SK-N-SH (cell line): ENCODE measurements at regions not wholly inside any gene's neighbourhood (a gene's known extent, or its start where the extent isn't known, plus 50 kb on each side); places are given as distances from the start of the nearest gene placed in this dataset.

ENCODE experiments used
- CTCF ChIA-PET: fragments of 300-600, 350-600 bp; formaldehyde crosslinking; extraction: SDS; loops from one replicate; lab custom pipeline; 2021; lab: Yijun Ruan, JAX
- POLR2A ChIA-PET: fragments of 350-600 bp; sonication (Branson Sonifier 250); formaldehyde crosslinking; extraction: SDS; loops from one replicate; lab custom pipeline; 2020; ENCODE audit warnings: antibody characterized with exemption, inconsistent platforms; lab: Yijun Ruan, JAX
- DNase-seq: peaks from one replicate; pipeline ENCODE4 v3.0.0; 2012
- H2AFZ ChIP-seq: fragments of 200-600 bp; sonication (generic); 2 replicates; pipeline ENCODE4 v1.8.1; 2016; ENCODE audit warnings: antibody characterized with exemption, mild to moderate bottlenecking, low read depth
- H3F3A ChIP-seq: fragments of 200-600 bp; sonication (generic); replicated peaks from 2 replicates; pipeline ENCODE3; 2016; ENCODE audit warnings: antibody characterized with exemption, mild to moderate bottlenecking; ENCODE audit not compliant: insufficient read depth
- H3K27ac ChIP-seq, 2 experiments: fragments of 200-500 bp in 1 of 2; fragments of 200-600 bp in 1 of 2; sonication (Bioruptor generic) in 1 of 2; sonication (generic), shearing (Covaris generic) in 1 of 2; 2 replicates each; pipeline versions ENCODE4 v1.5.1 to v1.6.1; 2014 to 2016; ENCODE audit warnings: low read depth in 2 of 2, inconsistent platforms in 1 of 2, low read length in 1 of 2, mild to moderate bottlenecking in 1 of 2, mixed read lengths in 1 of 2
- H3K27me3 ChIP-seq: fragments of 200-600 bp; sonication (generic), shearing (Covaris generic); 2 replicates; pipeline ENCODE4 v1.6.1; 2016; ENCODE audit warnings: mixed run types; ENCODE audit not compliant: insufficient read depth
- H3K36me3 ChIP-seq, 2 experiments: fragments of 200-500 bp in 1 of 2; fragments of 200-600 bp in 1 of 2; sonication (Bioruptor generic) in 1 of 2; sonication (generic) in 1 of 2; replicated peaks in 1 of 2; 2 replicates each; pipeline versions ENCODE3 to v1.5.1; 2014 to 2016; ENCODE audit warnings: low read length in 1 of 2, mild to moderate bottlenecking in 1 of 2; ENCODE audit not compliant: insufficient read depth in 2 of 2, control insufficient read depth in 1 of 2
- H3K4me1 ChIP-seq, 2 experiments: fragments of 200-500 bp in 1 of 2; fragments of 200-600 bp in 1 of 2; sonication (Bioruptor generic) in 1 of 2; sonication (generic), shearing (Covaris generic) in 1 of 2; 2 replicates each; pipeline versions ENCODE4 v1.5.1 to v1.6.1; 2014 to 2016; ENCODE audit warnings: low read depth in 1 of 2, low read length in 1 of 2, mixed run types in 1 of 2; ENCODE audit not compliant: insufficient read depth in 2 of 2, control insufficient read depth in 1 of 2
- H3K4me2 ChIP-seq: fragments of 200-600 bp; sonication (generic), shearing (Covaris generic); 2 replicates; pipeline ENCODE4 v1.6.1; 2017; ENCODE audit warnings: mixed run types
- H3K4me3 ChIP-seq, 2 experiments: fragments of 200-500 bp in 1 of 2; fragments of 200-600 bp in 1 of 2; sonication (Bioruptor generic) in 1 of 2; sonication (generic), shearing (Covaris generic) in 1 of 2; 2 replicates each; pipeline versions ENCODE4 v1.5.1 to v1.8.1; 2014 to 2016; ENCODE audit warnings: low read depth in 2 of 2, inconsistent platforms in 1 of 2, low read length in 1 of 2, mild to moderate bottlenecking in 1 of 2, mixed read lengths in 1 of 2, moderate library complexity in 1 of 2
- H3K79me2 ChIP-seq: fragments of 200-600 bp; sonication (generic); 2 replicates; pipeline ENCODE4 v1.8.1; 2017; ENCODE audit warnings: mild to moderate bottlenecking; ENCODE audit not compliant: insufficient read depth
- H3K9ac ChIP-seq: fragments of 200-600 bp; sonication (generic); 2 replicates; pipeline ENCODE4 v1.6.1; 2017; ENCODE audit warnings: mixed run types
- H3K9me2 ChIP-seq: fragments of 200-600 bp; sonication (generic); 2 replicates; pipeline ENCODE4 v1.6.1; 2017; ENCODE audit warnings: mixed run types
- H3K9me3 ChIP-seq: fragments of 200-600 bp; sonication (generic); 2 replicates; pipeline ENCODE4 v1.6.1; 2017; ENCODE audit warnings: mixed run types, mild to moderate bottlenecking, moderate library complexity
- H4K20me1 ChIP-seq: fragments of 200-600 bp; sonication (generic); 2 replicates; pipeline ENCODE4 v1.6.1; 2017; ENCODE audit warnings: mild to moderate bottlenecking, mixed run types; ENCODE audit not compliant: insufficient read depth
- CHD2 ChIP-seq: fragments of 150-350 bp; IDR thresholded peaks from 2 replicates; pipeline ENCODE4 v1.6.1; 2018; ENCODE audit warnings: low read length; ENCODE audit not compliant: partially characterized antibody
- ELF1 ChIP-seq: IDR thresholded peaks from 2 replicates; pipeline ENCODE4 v1.4.0; 2012
- GATA2 ChIP-seq: sonication (generic); formaldehyde crosslinking; IDR thresholded peaks from 2 replicates; pipeline ENCODE4 v1.5.0; 2020; ENCODE audit warnings: mild to moderate bottlenecking, missing genetic modification reagents
- JUND ChIP-seq: IDR thresholded peaks from 2 replicates; pipeline ENCODE4 v1.4.0; 2012
- NFIC ChIP-seq: IDR thresholded peaks from 2 replicates; pipeline ENCODE4 v1.4.0; 2012; ENCODE audit warnings: borderline replicate concordance
- PBX3 ChIP-seq: IDR thresholded peaks from 2 replicates; pipeline ENCODE4; 2012
- RXRA ChIP-seq: IDR thresholded peaks from 2 replicates; pipeline ENCODE4 v1.4.0; 2012; ENCODE audit warnings: low read depth, mild to moderate bottlenecking, borderline replicate concordance
- SMC3 ChIP-seq: IDR thresholded peaks from 2 replicates; pipeline ENCODE4 v1.6.1; 2012; ENCODE audit warnings: low read depth, low read length, improper control_type of control experiment
- TAF1 ChIP-seq: IDR thresholded peaks from 2 replicates; pipeline ENCODE4 v1.6.1; 2012; ENCODE audit warnings: low read depth, mild to moderate bottlenecking, low read length, moderate library complexity, borderline replicate concordance
- TCF12 ChIP-seq: IDR thresholded peaks from 2 replicates; pipeline ENCODE4 v1.4.0; 2012
- USF2 ChIP-seq: fragments of 150-350 bp; IDR thresholded peaks from 2 replicates; pipeline ENCODE4 v1.6.1; 2017; ENCODE audit warnings: antibody characterized with exemption, low read length, low read depth, borderline replicate concordance
- YY1 ChIP-seq: IDR thresholded peaks from 2 replicates; pipeline ENCODE4 v1.4.0; 2012; ENCODE audit warnings: low read depth, mild to moderate bottlenecking
- WGBS: methylation state at CpG from one replicate; pipeline ENCODE4 v1.1.6; 2017; ENCODE audit warnings: low lambda C conversion rate; 5-methylcytosine and 5-hydroxymethylcytosine counted together
- TF ChIP-seq, protein P1 (sequence below): fragments of 150-350 bp; IDR thresholded peaks from 2 replicates; pipeline ENCODE4 v1.6.1; 2016; ENCODE audit warnings: mild to moderate bottlenecking, low read depth, low read length

DNA sequence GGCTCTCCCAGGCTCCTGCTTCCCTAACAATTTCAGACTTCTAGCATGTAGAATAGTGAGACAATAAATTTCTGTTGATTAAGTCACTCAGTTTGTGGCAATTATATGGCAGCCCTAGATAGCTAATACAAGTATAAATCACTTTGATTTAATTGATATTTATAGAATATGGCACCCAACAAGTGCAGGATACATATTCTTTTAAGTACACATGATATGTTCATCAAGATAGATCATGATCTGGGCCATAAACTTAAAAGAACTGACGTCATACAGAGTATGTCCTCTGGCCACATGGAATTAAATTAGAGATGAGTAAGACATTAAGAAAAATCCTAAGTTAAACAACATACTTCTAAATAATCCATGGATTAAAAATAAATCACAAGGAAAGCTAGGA is 67.5 kb upstream of the AMOTL1 start (continued):
- TF ChIP-seq, protein P1, sequence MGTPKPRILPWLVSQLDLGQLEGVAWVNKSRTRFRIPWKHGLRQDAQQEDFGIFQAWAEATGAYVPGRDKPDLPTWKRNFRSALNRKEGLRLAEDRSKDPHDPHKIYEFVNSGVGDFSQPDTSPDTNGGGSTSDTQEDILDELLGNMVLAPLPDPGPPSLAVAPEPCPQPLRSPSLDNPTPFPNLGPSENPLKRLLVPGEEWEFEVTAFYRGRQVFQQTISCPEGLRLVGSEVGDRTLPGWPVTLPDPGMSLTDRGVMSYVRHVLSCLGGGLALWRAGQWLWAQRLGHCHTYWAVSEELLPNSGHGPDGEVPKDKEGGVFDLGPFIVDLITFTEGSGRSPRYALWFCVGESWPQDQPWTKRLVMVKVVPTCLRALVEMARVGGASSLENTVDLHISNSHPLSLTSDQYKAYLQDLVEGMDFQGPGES: no peak

DNA sequence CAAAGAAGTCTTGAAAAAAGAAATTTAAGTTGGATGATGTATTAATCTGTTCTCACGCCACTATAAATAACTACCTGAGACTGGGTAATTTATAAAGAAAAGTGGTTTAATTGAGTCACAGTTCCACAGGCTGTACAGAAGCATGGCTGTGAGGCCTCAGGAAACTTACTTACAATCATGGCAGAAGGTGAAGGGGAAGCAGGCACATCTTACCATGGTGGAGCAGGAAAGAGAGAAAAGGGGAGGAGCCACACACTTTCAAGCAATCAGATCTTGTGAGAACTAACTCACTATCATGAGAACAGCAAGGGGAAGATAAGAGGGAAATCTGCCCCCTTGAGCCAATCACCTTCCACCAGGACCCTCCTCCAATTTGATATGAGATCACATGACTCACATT is 65.7 kb upstream of the AMOTL1 start:
- H3K27ac ChIP-seq: no peak overlapping the region
- no peak overlapping the region for H3K9ac ChIP-seq
- no peaks in the 10 kb centered on the region for H3K9me3 ChIP-seq
- no peaks in the 10 kb centered on the region for H3K36me3 ChIP-seq
- no peak overlapping the region for H2AFZ ChIP-seq
- H3F3A ChIP-seq: peaks cover 4% of the 10 kb centered on the region
- no peaks in the 10 kb centered on the region for H3K79me2 ChIP-seq
- ChIA-PET POLR2A (no interaction called here), CTCF (interaction anchor here (0.5 to 1.6 kb wide), 3 partner anchors 8 to 409 kb away, joined by 3 to 6 read pairs (median 3); no protein-coding TSS in a partner anchor)
- no peak overlapping the region for H3K4me2 ChIP-seq
- no peaks in the 10 kb centered on the region for H4K20me1 ChIP-seq
- no peak overlapping the region for H3K4me3 ChIP-seq
- no peaks in the 10 kb centered on the region for H3K27me3 ChIP-seq
- no peaks in the 10 kb centered on the region; a peak in 1 of 4 replicates for H3K4me1 ChIP-seq
- WGBS: 95% methylated on average over 1 of the region's 1 CpG
- no peaks in the 10 kb centered on the region for H3K9me2 ChIP-seq
- TF ChIP-seq CHD2: no peak
- TF ChIP-seq, protein P1: no peak
- TF ChIP-seq GATA2 (CRISPR knock-in tag): no peak
- no peak for TF ChIP-seq SMC3
- no peak for TF ChIP-seq TCF12
- TF ChIP-seq PBX3: no peak
- TF ChIP-seq USF2: no peak
- no peak for TF ChIP-seq JUND
- DNase-seq: no peak

- Histone ChIP-seq H3K36me3 (no peaks in the 10 kb centered on the region), H3K79me2 (no peaks in the 10 kb centered on the region), H3K9me3 (no peaks in the 10 kb centered on the region), H3K9me2 (no peaks in the 10 kb centered on the region), H4K20me1 (no peaks in the 10 kb centered on the region), H3F3A (peaks cover 4% of the 10 kb centered on the region), H3K9ac (no peak overlapping the region), H3K27me3 (no peaks in the 10 kb centered on the region), H2AFZ (0 out of 2 replicates have a peak overlapping the region, but pooled peaks have one; percentile 66), H3K4me2 (no peak overlapping the region), H3K4me1 (no peaks in the 10 kb centered on the region; a peak in 1 of 4 replicates), H3K27ac (no peak overlapping the region; a peak in 1 of 4 replicates), H3K4me3 (no peak overlapping the region)
- POLR2A ChIA-PET: no interaction called here
- CTCF ChIA-PET: no interaction called here
- DNase-seq: no peak
- TF ChIP-seq ELF1 (no peak), USF2 (no peak), NFIC (no peak), TAF1 (no peak), RXRA (no peak), YY1 (no peak)
Measured at GRCh38 chr11:94705419-94705818, 62.7 kb upstream of the AMOTL1 start.
